Type B pancreatic cell (in vitro differentiated cells): ENCODE measurements at regions not wholly inside any gene's neighbourhood (a gene's known extent, or its start where the extent isn't known, plus 50 kb on each side); places are given as distances from the start of the nearest gene placed in this dataset.

Experiments
- DNase-seq: peaks from one replicate; pipeline ENCODE4 v3.0.0; 2021; ENCODE audit warnings: mixed read lengths; ENCODE audit not compliant: unreplicated experiment; ENCODE audit errors: extremely low spot score
- H3K27ac Mint-ChIP-seq: 2 replicates; pipeline ENCODE4 v1.8.0; 2021; ENCODE audit warnings: mild to moderate bottlenecking, mixed read lengths
- H3K27me3 Mint-ChIP-seq: 2 replicates; pipeline ENCODE4 v1.8.0; 2021; ENCODE audit warnings: mixed read lengths
- H3K36me3 Mint-ChIP-seq: 2 replicates; pipeline ENCODE4 v1.8.0; 2021; ENCODE audit warnings: mixed read lengths
- H3K4me1 Mint-ChIP-seq: one replicate; pipeline ENCODE4 v1.8.0; 2021; ENCODE audit warnings: mixed read lengths; ENCODE audit not compliant: unreplicated experiment
- H3K4me3 Mint-ChIP-seq: 2 replicates; pipeline ENCODE4 v1.8.0; 2021; ENCODE audit warnings: mild to moderate bottlenecking, mixed read lengths
- H3K9me3 Mint-ChIP-seq: 2 replicates; pipeline ENCODE4 v1.8.0; 2021; ENCODE audit warnings: mixed read lengths
- CTCF ChIP-seq: fragments of 200-600 bp; sonication (generic); conservative IDR thresholded peaks from 2 replicates; pipeline ENCODE4 v1.5.0; 2021; ENCODE audit warnings: antibody characterized with exemption, mild to moderate bottlenecking

GRCh38 chr13:86051134-86052103 is 252.2 kb upstream of the SLITRK6 start:
- H3K4me3 Mint-ChIP-seq, result no peak overlapping the region
- no peak for DNase-seq
- H3K27me3 Mint-ChIP-seq, result peaks cover 4% of the 10 kb centered on the region
- H3K4me1 Mint-ChIP-seq, result peaks cover 4% of the 10 kb centered on the region
- H3K36me3 Mint-ChIP-seq, result no peaks in the 10 kb centered on the region
- H3K9me3 Mint-ChIP-seq, result no peaks in the 10 kb centered on the region
- no peak overlapping the region for H3K27ac Mint-ChIP-seq
- TF ChIP-seq CTCF, result no peak

- Mint-ChIP-seq H3K27ac (no peak overlapping the region), H3K27me3 (no peaks in the 10 kb centered on the region), H3K4me1 (no peaks in the 10 kb centered on the region), H3K4me3 (no peak overlapping the region), H3K36me3 (no peaks in the 10 kb centered on the region), H3K9me3 (no peaks in the 10 kb centered on the region)
- DNase-seq, result no peak
- no peak for TF ChIP-seq CTCF
These were observed 239.3 kb upstream of the SLITRK6 start for GRCh38 chr13:86038490-86038889.

- no peak for DNase-seq
- Mint-ChIP-seq H3K27ac (no peak overlapping the region), H3K9me3 (no peaks in the 10 kb centered on the region), H3K4me1 (no peaks in the 10 kb centered on the region), H3K36me3 (no peaks in the 10 kb centered on the region), H3K4me3 (no peak overlapping the region), H3K27me3 (no peaks in the 10 kb centered on the region)
- TF ChIP-seq CTCF, result no peak
These were observed 221.3 kb upstream of the SLITRK6 start for GRCh38 chr13:86020351-86021002.

- no peaks in the 10 kb centered on the region for H3K27me3 Mint-ChIP-seq
- H3K4me1 Mint-ChIP-seq, result peaks cover 8% of the 10 kb centered on the region
- H3K27ac Mint-ChIP-seq, result no peak overlapping the region
- H3K9me3 Mint-ChIP-seq, result no peaks in the 10 kb centered on the region
- no peaks in the 10 kb centered on the region for H3K36me3 Mint-ChIP-seq
- no peak for DNase-seq
- TF ChIP-seq CTCF, result no peak
- no peak overlapping the region for H3K4me3 Mint-ChIP-seq
These were observed 207.1 kb upstream of the SLITRK6 start for GRCh38 chr13:86006317-86006716.

GRCh38 chr13:86003029-86003428 is 203.8 kb upstream of the SLITRK6 start:
- Mint-ChIP-seq H3K4me1 (peaks cover 8% of the 10 kb centered on the region), H3K27ac (no peak overlapping the region), H3K36me3 (no peaks in the 10 kb centered on the region), H3K27me3 (no peaks in the 10 kb centered on the region), H3K9me3 (no peaks in the 10 kb centered on the region), H3K4me3 (no peak overlapping the region)
- TF ChIP-seq CTCF, result no peak
- no peak for DNase-seq
